ENCODE measurements at regions not wholly inside any gene's neighbourhood (a gene's known extent, or its start where the extent isn't known, plus 50 kb on each side); places are given as distances from the start of the nearest gene placed in this dataset.

GRCh38 chr4:141845901-141846300, 209.5 kb downstream of the IL15 start:
- intact Hi-C loops (cut with DNase I): no loop called here
- H3K9ac ChIP-seq (ENCODE audit: low read length in 3 of 3): no peak overlapping the region
- no peak overlapping the region for H3K4me3 ChIP-seq (ENCODE audit: low read length in 3 of 3)
- FAIRE-seq (no peak), DNase-seq (no peak)
- TF ChIP-seq, protein P1, sequence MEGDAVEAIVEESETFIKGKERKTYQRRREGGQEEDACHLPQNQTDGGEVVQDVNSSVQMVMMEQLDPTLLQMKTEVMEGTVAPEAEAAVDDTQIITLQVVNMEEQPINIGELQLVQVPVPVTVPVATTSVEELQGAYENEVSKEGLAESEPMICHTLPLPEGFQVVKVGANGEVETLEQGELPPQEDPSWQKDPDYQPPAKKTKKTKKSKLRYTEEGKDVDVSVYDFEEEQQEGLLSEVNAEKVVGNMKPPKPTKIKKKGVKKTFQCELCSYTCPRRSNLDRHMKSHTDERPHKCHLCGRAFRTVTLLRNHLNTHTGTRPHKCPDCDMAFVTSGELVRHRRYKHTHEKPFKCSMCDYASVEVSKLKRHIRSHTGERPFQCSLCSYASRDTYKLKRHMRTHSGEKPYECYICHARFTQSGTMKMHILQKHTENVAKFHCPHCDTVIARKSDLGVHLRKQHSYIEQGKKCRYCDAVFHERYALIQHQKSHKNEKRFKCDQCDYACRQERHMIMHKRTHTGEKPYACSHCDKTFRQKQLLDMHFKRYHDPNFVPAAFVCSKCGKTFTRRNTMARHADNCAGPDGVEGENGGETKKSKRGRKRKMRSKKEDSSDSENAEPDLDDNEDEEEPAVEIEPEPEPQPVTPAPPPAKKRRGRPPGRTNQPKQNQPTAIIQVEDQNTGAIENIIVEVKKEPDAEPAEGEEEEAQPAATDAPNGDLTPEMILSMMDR (IDR thresholded peaks at IDR 0.05; ENCODE audit: borderline replicate concordance, extremely low read depth, insufficient read depth): no peak
- H3K36me3 ChIP-seq (ENCODE audit: control insufficient read depth in 2 of 3, insufficient read depth in 3 of 3, low read length in 3 of 3): no peaks in the 10 kb centered on the region
- no peak overlapping the region for H3K27ac ChIP-seq (ENCODE audit: low read depth in 2 of 2, low read length in 2 of 2)
- H3K27me3 ChIP-seq (ENCODE audit: control insufficient read depth, insufficient read depth, low read length): no peaks in the 10 kb centered on the region
- no peaks in the 10 kb centered on the region for H3K9me3 ChIP-seq (ENCODE audit: control insufficient read depth in 2 of 3, insufficient read depth in 1 of 3, low read length in 3 of 3)
- H3K4me1 ChIP-seq (ENCODE audit: control insufficient read depth in 2 of 3, insufficient read depth in 2 of 3, low read depth in 1 of 3, low read length in 3 of 3): no peaks in the 10 kb centered on the region

GRCh38 chr4:141849367-141849766, 213.0 kb downstream of the IL15 start:
- no peak for FAIRE-seq
- Histone ChIP-seq H3K4me3 (ENCODE audit: low read length in 3 of 3) (no peak overlapping the region), H3K4me1 (ENCODE audit: control insufficient read depth in 2 of 3, insufficient read depth in 2 of 3, low read depth in 1 of 3, low read length in 3 of 3) (no peaks in the 10 kb centered on the region), H3K9ac (ENCODE audit: low read length in 3 of 3) (no peak overlapping the region), H3K36me3 (ENCODE audit: control insufficient read depth in 2 of 3, insufficient read depth in 3 of 3, low read length in 3 of 3) (no peaks in the 10 kb centered on the region), H3K27ac (ENCODE audit: low read depth in 2 of 2, low read length in 2 of 2) (no peak overlapping the region), H3K9me3 (ENCODE audit: control insufficient read depth in 2 of 3, insufficient read depth in 1 of 3, low read length in 3 of 3) (no peaks in the 10 kb centered on the region), H3K27me3 (ENCODE audit: control insufficient read depth, insufficient read depth, low read length) (no peaks in the 10 kb centered on the region)
- DNase-seq: no peak
- intact Hi-C loops (cut with DNase I): no loop called here
- TF ChIP-seq, protein P1 (IDR thresholded peaks at IDR 0.05; ENCODE audit: borderline replicate concordance, extremely low read depth, insufficient read depth): no peak

- Histone ChIP-seq H3K27me3 (ENCODE audit: control insufficient read depth, insufficient read depth, low read length) (no peaks in the 10 kb centered on the region), H3K4me3 (ENCODE audit: low read length in 3 of 3) (no peak overlapping the region), H3K36me3 (ENCODE audit: control insufficient read depth in 2 of 3, insufficient read depth in 3 of 3, low read length in 3 of 3) (no peaks in the 10 kb centered on the region), H3K9ac (ENCODE audit: low read length in 3 of 3) (no peak overlapping the region), H3K9me3 (ENCODE audit: control insufficient read depth in 2 of 3, insufficient read depth in 1 of 3, low read length in 3 of 3) (no peaks in the 10 kb centered on the region), H3K27ac (ENCODE audit: low read depth in 2 of 2, low read length in 2 of 2) (no peak overlapping the region), H3K4me1 (ENCODE audit: control insufficient read depth in 2 of 3, insufficient read depth in 2 of 3, low read depth in 1 of 3, low read length in 3 of 3) (no peaks in the 10 kb centered on the region)
- DNase-seq (no peak), FAIRE-seq (no peak)
- TF ChIP-seq, protein P1 (IDR thresholded peaks at IDR 0.05; ENCODE audit: borderline replicate concordance, extremely low read depth, insufficient read depth): no peak
- intact Hi-C loops (cut with DNase I): no loop called here
Observed at GRCh38 chr4:141849778-141850177, 213.4 kb downstream of the IL15 start.

DNA sequence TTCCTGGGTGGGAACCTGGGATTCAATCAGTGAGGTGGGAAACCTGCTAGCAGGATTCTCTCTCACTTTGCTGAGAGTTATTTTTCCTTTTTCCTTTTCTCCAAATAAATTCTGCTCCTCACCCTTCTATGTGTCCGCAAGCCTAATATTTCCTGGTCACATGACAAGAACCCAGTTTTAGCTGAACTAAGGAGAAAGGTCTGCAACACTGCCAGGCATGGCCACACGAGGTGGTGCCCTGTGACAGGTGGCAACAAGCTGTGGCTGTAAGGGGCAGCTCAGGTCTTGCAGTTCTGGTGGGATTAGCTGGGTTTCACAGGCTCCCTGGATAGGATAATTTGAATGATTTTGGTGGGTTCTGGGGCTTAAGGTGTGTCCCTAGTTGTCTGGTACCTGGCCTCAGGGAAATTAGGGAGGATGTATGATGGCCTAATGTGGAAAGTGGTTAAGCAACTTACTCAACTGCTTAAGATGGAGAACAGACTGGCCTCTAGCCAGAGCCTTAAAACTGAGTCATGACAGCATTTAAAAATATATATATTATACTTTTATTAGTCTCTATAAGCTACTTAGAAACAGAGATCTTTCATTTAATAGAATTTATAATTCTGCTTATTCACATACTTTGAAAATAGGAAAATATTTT, 215.0 kb downstream of the IL15 start:
- Histone ChIP-seq H3K9me3 (ENCODE audit: control insufficient read depth in 2 of 3, insufficient read depth in 1 of 3, low read length in 3 of 3) (no peaks in the 10 kb centered on the region), H3K4me3 (ENCODE audit: low read length in 3 of 3) (no peak overlapping the region), H3K9ac (ENCODE audit: low read length in 3 of 3) (no peak overlapping the region), H3K27me3 (ENCODE audit: control insufficient read depth, insufficient read depth, low read length) (no peaks in the 10 kb centered on the region), H3K27ac (ENCODE audit: low read depth in 2 of 2, low read length in 2 of 2) (no peak overlapping the region), H3K36me3 (ENCODE audit: control insufficient read depth in 2 of 3, insufficient read depth in 3 of 3, low read length in 3 of 3) (no peaks in the 10 kb centered on the region), H3K4me1 (ENCODE audit: control insufficient read depth in 2 of 3, insufficient read depth in 2 of 3, low read depth in 1 of 3, low read length in 3 of 3) (no peaks in the 10 kb centered on the region)
- DNase-seq (no peak), FAIRE-seq (no peak)
- TF ChIP-seq, protein P1 (IDR thresholded peaks at IDR 0.05; ENCODE audit: borderline replicate concordance, extremely low read depth, insufficient read depth): no peak
- intact Hi-C loops (cut with DNase I): no loop called here

All from kidney (tissue), 13 donors.